DMS 273 (cell line): ENCODE measurements at regions not wholly inside any gene's neighbourhood (a gene's known extent, or its start where the extent isn't known, plus 50 kb on each side); places are given as distances from the start of the nearest gene placed in this dataset.
A peak's percentile ranks its signal among the peaks of the same experiment; 100 is the strongest.
"Not testable (repeated sequence)": the region's sequence is repeated elsewhere in the genome, so short reads cannot be mapped to it uniquely, and the experiment has no call there.

Experiments used
- DNase-seq: peaks from one replicate; lab custom pipeline; 2025; ENCODE audit not compliant: unreplicated experiment; lab: John Stamatoyannopoulos, UW

GRCh38 chr1:189217646-189218045, 1260.0 kb downstream of the BRINP3 start:
- no peak for DNase-seq

DNA sequence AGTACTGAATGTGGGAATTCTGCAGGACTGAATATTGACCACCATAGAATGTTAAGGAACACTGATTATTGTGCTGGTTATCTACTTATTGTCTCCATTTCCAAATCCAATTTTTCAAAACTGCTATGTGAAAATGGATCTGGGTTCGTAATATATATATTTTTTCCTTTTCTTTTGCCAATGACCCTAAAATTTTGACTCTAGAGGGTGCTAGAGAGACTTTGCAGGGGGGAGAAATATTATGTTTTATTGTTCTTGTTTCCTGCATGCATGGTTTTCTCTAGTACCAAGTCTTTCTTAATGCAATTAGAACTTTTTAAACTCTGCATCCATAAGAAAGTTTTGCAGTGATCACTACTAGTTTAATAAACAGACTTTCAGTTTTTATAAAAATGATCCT, 1256.9 kb downstream of the BRINP3 start:
- peak; percentile 8 for DNase-seq

DNA sequence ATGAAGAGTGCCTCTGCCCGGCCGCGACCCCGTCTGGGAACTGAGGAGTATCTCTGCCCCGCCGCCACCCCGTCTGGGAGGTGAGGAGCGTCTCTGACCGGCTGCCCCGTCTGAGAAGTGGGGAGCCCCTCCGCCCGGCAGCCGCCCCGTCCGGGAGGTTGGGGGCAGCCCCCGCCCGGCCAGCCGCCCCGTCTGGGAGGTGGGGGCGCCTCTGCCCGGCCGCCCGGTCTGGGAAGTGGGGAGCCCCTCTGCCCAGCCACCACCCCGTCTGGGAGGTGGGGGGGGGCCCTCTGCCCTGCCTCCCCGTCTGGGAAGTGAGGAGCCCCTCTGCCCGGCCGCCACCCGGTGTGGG, 1251.9 kb downstream of the BRINP3 start:
- DNase-seq = not testable (repeated sequence)

DNA sequence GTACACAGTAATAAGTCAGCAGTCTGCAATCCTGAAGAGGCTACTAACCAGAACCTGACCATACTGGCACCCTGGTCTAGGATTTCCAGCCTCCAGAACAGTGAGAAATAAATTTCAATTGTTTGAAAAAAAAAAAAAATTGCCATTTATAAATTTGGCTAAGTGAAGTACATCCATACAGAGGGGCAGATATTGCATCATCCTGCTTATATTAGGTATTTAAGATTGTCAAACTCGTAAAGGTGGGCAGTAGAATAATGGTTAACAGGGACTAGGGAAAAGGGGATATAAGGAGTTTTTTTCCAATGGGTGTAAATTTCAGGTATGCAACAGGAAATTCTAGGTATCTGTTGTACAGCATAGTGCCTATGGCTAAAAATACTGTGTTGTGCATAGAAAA, 1250.9 kb downstream of the BRINP3 start:
- no peak for DNase-seq

- no peak for DNase-seq
Observed at GRCh38 chr1:189237008-189237407, 1240.7 kb downstream of the BRINP3 start.

- no peak for DNase-seq
Observed at GRCh38 chr1:189253601-189254350, 1223.9 kb downstream of the BRINP3 start.

DNA sequence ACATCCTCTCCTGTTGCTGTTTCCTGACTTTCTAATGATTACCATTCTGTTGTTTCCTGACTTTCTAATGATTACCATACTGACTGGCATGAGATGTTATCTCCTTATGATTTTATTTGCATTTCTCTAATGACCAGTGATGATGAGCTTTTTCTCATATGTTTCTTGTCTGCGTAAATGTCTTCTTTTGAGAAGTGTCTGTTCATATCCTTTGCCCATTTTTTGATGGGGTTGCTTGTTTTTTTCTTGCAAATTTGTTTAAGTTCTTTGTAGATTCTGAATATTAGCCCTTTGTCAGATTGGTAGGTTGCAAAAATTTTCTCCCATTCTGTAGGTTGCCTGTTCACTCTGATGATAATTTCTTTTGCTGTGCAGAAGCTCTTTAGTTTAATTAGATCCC, 1216.5 kb downstream of the BRINP3 start:
- not testable (repeated sequence) for DNase-seq

GRCh38 chr1:189269011-189269410, 1208.7 kb downstream of the BRINP3 start:
- DNase-seq = peak; percentile 65

- DNase-seq = no peak
Observed at GRCh38 chr1:189274267-189274666, 1203.4 kb downstream of the BRINP3 start.

DNA sequence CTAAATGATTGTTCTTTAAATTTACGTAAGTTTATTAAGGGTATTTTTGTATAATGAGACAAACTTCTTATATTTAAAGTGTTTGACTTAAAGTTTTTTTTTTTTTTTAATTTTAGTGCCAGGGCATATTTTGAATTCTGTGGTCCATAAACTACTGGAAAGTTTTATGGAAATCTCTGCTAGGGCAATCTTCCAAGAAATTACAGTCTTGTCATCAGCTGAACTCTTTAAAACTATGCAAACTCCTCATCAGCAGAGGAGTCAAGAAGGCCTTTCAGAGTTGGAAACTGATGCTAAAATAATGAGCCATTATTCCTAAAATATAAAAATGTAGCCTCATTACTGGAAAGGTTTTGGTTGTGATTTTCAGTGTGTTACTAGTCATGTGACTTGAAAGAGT, 1201.9 kb downstream of the BRINP3 start:
- no peak for DNase-seq

DNA sequence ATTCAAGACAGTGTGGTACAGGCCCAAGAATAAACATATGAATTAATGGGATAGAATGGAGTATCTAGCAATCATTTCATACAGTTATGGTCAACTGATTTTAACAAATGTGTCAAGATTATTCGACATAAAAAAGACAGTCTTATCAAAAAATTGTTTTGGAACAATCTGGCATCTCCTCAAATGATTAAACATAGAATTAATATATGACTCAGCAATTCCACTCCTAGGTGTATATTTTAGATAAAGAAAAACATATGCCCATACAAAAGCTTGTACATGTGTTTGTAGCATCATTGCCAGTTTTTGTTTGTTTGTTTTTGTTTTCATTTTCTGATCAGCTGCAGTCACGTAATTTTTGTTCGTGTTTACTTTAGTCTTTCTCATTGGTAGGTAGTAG, 1188.3 kb downstream of the BRINP3 start:
- DNase-seq = no peak

DNA sequence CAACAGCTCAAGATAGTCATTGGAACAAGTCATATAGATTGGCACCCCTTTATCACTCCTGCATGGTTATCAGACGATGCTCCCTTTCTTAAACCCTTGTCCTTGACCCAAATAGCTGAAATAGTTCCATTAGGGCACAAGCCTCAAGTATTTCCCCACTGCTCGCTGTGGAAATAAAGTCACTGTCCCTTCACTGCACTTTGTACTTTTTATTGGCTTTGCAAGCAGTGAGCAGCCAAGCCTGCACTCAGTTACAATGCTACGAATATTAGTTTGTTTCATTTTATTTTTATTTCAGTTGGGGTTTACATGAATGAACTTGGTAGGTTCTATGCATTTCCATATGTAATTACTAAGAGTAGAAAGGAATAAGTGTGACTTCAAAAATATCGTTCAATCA, 1176.4 kb downstream of the BRINP3 start:
- no peak for DNase-seq

DNA sequence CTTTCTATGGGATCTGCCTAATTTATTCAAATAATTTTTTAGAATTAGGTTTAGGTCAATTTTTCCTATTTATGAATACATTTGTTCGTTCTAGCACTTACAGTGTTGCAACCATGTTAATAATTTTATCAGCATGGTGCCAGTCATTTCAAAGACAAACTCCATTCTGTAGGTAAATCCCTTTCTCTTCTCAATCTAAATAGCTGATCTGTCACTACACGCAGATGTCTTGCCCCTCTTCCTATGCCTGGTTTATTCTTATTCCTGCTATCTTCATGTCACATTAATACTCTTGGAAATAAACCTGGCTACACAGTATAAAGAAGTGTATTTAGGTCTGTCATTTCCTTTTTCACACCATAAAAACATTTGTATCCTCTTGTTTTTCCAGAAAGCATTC, 1172.4 kb downstream of the BRINP3 start:
- DNase-seq = no peak

- DNase-seq = no peak
Observed at GRCh38 chr1:189311915-189312314, 1165.7 kb downstream of the BRINP3 start.

GRCh38 chr1:189312499-189312898, 1165.2 kb downstream of the BRINP3 start:
- no peak for DNase-seq

GRCh38 chr1:189313488-189313887, 1164.2 kb downstream of the BRINP3 start:
- DNase-seq = no peak

GRCh38 chr1:189315035-189315901, 1162.4 kb downstream of the BRINP3 start:
- no peak for DNase-seq

DNA sequence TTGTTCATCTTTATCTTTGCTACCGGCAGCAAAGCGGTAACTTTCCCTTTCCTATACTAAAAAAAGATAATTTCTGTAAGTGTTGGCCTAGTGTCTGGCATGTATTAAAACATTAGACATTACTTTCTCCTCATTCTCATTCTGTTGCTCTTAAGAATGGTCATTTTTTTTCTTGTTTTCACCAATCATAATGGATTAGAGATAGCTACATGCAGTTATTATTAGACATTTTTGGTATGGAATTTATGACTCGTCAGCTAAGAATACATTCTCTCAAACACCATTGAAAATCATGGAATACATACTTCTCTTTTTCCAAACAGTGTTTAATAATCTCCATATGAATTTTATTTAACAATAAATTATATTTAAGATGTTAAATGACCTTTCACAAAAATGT, 1154.6 kb downstream of the BRINP3 start:
- DNase-seq = no peak

GRCh38 chr1:189331071-189331470, 1146.6 kb downstream of the BRINP3 start:
- not testable (repeated sequence) for DNase-seq

DNA sequence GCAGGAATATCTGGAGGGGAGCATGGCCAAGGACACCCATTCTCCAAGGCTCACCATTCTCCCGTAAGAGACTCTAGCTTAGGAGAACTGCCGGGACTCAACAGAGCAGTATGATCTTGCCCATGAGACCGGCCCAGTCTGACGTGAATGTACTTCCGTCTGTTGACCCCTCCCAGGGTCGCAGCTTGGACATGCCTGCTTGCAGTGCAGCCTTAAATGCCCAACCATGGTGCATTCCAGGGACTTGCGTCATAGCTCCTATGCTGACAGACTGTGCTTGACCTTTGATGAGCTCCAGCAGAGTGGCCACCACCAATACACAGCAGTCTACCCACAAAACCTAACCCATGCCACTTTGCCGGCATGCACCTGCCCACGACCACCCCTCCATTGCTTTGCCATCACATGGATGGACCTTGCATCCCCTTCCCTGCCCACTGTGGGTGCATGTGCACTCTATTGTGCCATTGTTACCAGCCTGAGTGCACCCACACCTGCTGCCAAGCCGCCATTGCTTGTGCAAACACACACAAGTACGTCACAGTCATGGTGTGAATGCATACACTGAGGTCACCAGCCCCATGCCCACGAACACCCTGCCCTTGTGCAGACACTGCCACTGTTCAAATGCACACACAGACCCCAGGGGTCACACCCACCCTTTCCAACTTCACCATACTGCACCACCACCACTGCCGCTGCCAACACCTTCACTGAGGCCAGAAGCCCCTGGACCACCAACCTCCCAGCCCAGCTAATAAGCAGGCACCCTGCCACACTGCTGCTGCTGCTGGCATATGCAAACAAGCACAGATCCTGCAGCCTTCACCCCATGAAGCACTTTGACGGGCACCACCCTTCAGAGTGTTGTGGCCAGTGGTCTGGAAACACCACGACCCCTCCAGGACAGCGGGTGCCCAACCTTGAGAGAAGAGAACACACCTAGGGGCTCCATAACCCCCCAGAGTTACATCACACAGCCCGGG, 1141.3 kb downstream of the BRINP3 start:
- no peak for DNase-seq

DNA sequence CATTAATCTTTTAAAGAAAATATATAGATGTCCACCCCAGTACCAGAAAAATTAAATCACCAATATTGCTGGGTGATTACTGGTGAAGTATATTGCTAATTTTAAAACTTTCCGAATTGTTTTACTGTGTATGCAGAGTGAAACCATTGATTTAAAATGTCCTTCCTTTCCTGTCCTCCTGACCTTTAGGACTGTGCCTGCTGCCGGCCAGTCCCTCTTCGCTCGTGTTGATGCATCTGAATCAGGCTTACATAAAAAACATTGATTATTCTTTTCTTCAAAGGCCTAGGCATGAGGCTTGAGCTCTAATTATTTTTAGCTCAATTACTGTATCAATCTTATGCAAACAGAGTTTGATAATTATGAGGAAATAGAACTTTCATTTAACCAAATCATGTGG, 1128.1 kb downstream of the BRINP3 start:
- no peak for DNase-seq
